ENCODE measurements at regions not wholly inside any gene's neighbourhood (a gene's known extent, or its start where the extent isn't known, plus 50 kb on each side); places are given as distances from the start of the nearest gene placed in this dataset.

GRCh38 chr6:14844411-14844810 is 401.5 kb upstream of the JARID2 start (continued):
- TF ChIP-seq RAD21 (IDR thresholded peaks at IDR 0.05; ENCODE audit: low read depth) (no peak), FOSL1 (IDR thresholded peaks at IDR 0.05; ENCODE audit: low read depth) (no peak), ZBTB33 (IDR thresholded peaks at IDR 0.05; ENCODE audit: extremely low read depth, insufficient replicate concordance, low read length) (no peak), YY1 (IDR thresholded peaks at IDR 0.05; ENCODE audit: extremely low read depth, insufficient replicate concordance, low read depth, low read length) (no peak)

DNA sequence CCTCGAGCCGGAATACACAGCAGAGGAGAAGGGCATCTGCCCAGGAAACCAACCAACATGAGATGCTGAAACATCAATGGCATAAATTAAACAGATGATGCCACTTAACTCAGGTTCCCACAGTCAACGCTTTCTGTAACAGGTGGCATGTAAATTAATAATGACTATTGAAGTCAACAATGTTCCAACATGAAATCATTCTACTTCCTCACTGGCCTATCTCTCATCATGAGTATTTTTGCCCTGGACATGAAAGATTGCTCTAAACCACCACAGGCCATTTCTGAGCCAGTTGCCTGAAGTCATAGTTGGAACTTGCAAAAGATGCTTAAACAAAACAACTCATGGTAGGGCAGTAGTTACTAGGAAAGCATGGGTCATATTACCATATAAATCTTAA is 397.9 kb upstream of the JARID2 start:
- ChIA-PET POLR2A (no interaction called here), CTCF (no interaction called here), RAD21 (ENCODE audit: low non-redundant PET in 1 of 2, low total read pairs in 2 of 2, uncharacterized antibody in 2 of 2, unreplicated experiment in 2 of 2) (no interaction called here)
- Histone ChIP-seq H3K4me1 (ENCODE audit: control insufficient read depth in 1 of 2, insufficient read depth in 2 of 2, low read length in 2 of 2) (no peaks in the 10 kb centered on the region), H3K4me2 (ENCODE audit: low read length) (no peak overlapping the region), H3K9me3 (ENCODE audit: control insufficient read depth in 1 of 2, insufficient read depth in 1 of 2, low read depth in 1 of 2, low read length in 2 of 2) (no peaks in the 10 kb centered on the region), H3K9ac (ENCODE audit: low read length) (no peak overlapping the region), H2AFZ (ENCODE audit: low read depth, low read length, poor library complexity, severe bottlenecking) (no peak overlapping the region), H3K79me2 (ENCODE audit: insufficient read depth, low read length) (no peaks in the 10 kb centered on the region), H3K27ac (ENCODE audit: low read depth, low read length) (no peak overlapping the region), H3K9me2 (ENCODE audit: insufficient read depth) (no peaks in the 10 kb centered on the region; the same call in 1 of the 2 replicates), H4K20me1 (ENCODE audit: insufficient read depth) (no peaks in the 10 kb centered on the region), H3K27me3 (ENCODE audit: insufficient read depth, low read length) (no peaks in the 10 kb centered on the region), H3K4me3 (replicated peaks in 1 of 2; ENCODE audit: low read depth in 1 of 2, low read length in 2 of 2) (no peak overlapping the region), H3K36me3 (ENCODE audit: control insufficient read depth in 1 of 2, insufficient read depth in 2 of 2, low read length in 2 of 2) (no peaks in the 10 kb centered on the region)
- TF ChIP-seq EGR1 (IDR thresholded peaks at IDR 0.05; ENCODE audit: low read depth) (no peak), POLR2AphosphoS5 (IDR thresholded peaks at IDR 0.05; ENCODE audit: low read depth, low read length) (no peak), ZBTB33 (IDR thresholded peaks at IDR 0.05; ENCODE audit: extremely low read depth, insufficient replicate concordance, low read length) (no peak), TCF7L2 (IDR thresholded peaks at IDR 0.05; ENCODE audit: borderline replicate concordance, extremely low read depth, insufficient read depth, insufficient read length) (no peak), ZNF274 (IDR thresholded peaks at IDR 0.05; ENCODE audit: low read depth, low read length) (no peak), POLR2A (IDR thresholded peaks at IDR 0.05; ENCODE audit: borderline replicate concordance, extremely low read depth, insufficient read depth, insufficient read length) (no peak), EZH2 (IDR thresholded peaks at IDR 0.05) (no peak), YY1 (IDR thresholded peaks at IDR 0.05; ENCODE audit: extremely low read depth, insufficient replicate concordance, low read depth, low read length) (no peak), EZH2phosphoT487 (IDR thresholded peaks at IDR 0.05; ENCODE audit: borderline replicate concordance) (no peak), MAX (IDR thresholded peaks at IDR 0.05) (no peak), SRF (IDR thresholded peaks at IDR 0.05; ENCODE audit: low read depth) (no peak), CEBPB (IDR thresholded peaks at IDR 0.05; ENCODE audit: low read depth) (no peak), FOSL1 (IDR thresholded peaks at IDR 0.05; ENCODE audit: low read depth) (no peak), JUND (IDR thresholded peaks at IDR 0.05) (no peak), CBX3 (IDR thresholded peaks at IDR 0.05; ENCODE audit: low read depth) (no peak), ZFX (IDR thresholded peaks at IDR 0.05) (no peak), ELF1 (IDR thresholded peaks at IDR 0.05; ENCODE audit: borderline replicate concordance, low read depth) (no peak)
- TF ChIP-seq, protein P1, sequence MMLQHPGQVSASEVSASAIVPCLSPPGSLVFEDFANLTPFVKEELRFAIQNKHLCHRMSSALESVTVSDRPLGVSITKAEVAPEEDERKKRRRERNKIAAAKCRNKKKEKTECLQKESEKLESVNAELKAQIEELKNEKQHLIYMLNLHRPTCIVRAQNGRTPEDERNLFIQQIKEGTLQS (IDR thresholded peaks at IDR 0.05), result no peak
- ATAC-seq (no peak), DNase-seq (ENCODE audit: low read depth, low spot score) (no peak)
- no TSS peak for BruUV-seq (replicated peaks)
- intact Hi-C loops (cut with micrococcal nuclease), result no loop called here

Measured in HCT116 (cell line).